Endothelial cell of umbilical vein (primary cell): ENCODE measurements at regions not wholly inside any gene's neighbourhood (a gene's known extent, or its start where the extent isn't known, plus 50 kb on each side); places are given as distances from the start of the nearest gene placed in this dataset.

ENCODE experiments used
- BruUV-seq: library from RNA; stranded (reverse); fragments of 400-500 nt; replicated peaks from 2 replicates; lab custom pipeline; 2021; lab: Mats Ljungman, UMichigan
- CTCF ChIA-PET: fragments of 300-600, 350-600 bp; sonication (Branson Sonifier 250); formaldehyde crosslinking; loops from one replicate; lab custom pipeline; 2021; ENCODE audit warnings: antibody characterized with exemption, inconsistent platforms; lab: Charles Lee
- POLR2A ChIA-PET: fragments of 300-600, 350-600 bp; sonication (Branson Sonifier 250); formaldehyde crosslinking; loops from one replicate; lab custom pipeline; 2021; ENCODE audit warnings: antibody characterized with exemption, inconsistent platforms; lab: Charles Lee
- DNase-seq: peaks from one replicate; pipeline ENCODE4 v3.0.0-alpha.2; 2011; ENCODE audit warnings: low read depth, low spot score
- FAIRE-seq: peaks from 2 replicates; lab custom pipeline; 2011; peaks lifted over from hg19 to GRCh38; lab: Jason Lieb, UNC
- H2AFZ ChIP-seq: 2 replicates; pipeline ENCODE4 v1.6.0; 2012; ENCODE audit warnings: low read depth, low read length, control low read depth, inconsistent platforms
- H3K27ac ChIP-seq: 2 replicates; pipeline ENCODE4 v1.5.1; 2011; ENCODE audit warnings: low read depth, mild to moderate bottlenecking, control low read depth, low read length, moderate library complexity; ENCODE audit not compliant: insufficient read depth
- H3K27me3 ChIP-seq, 2 experiments: 2 replicates each; pipeline versions ENCODE4 v1.6.0 to v1.6.1; 2011; ENCODE audit warnings: low read length in 2 of 2, mixed read lengths in 1 of 2; ENCODE audit not compliant: control insufficient read depth in 2 of 2, insufficient read depth in 2 of 2
- H3K36me3 ChIP-seq, 2 experiments: 2 replicates in 1 of 2; 3 replicates in 1 of 2; pipeline ENCODE4 v1.5.1; 2011; ENCODE audit warnings: low read length in 2 of 2, mild to moderate bottlenecking in 1 of 2, moderate library complexity in 1 of 2; ENCODE audit not compliant: control insufficient read depth in 2 of 2, insufficient read depth in 2 of 2; ENCODE audit errors: extremely low read depth in 1 of 2
- H3K4me1 ChIP-seq: 3 replicates; pipeline ENCODE4 v1.5.1; 2011; ENCODE audit warnings: mild to moderate bottlenecking, low read length; ENCODE audit not compliant: control insufficient read depth, insufficient read depth; ENCODE audit errors: extremely low read depth
- H3K4me2 ChIP-seq: 2 replicates; pipeline ENCODE4 v1.6.1; 2011; ENCODE audit warnings: low read length, control low read depth, mixed read lengths; ENCODE audit not compliant: insufficient read depth
- H3K4me3 ChIP-seq, 3 experiments: fragments of 200-600 bp in 1 of 3; sonication (generic), shearing (Covaris generic) in 1 of 3; replicated peaks in 1 of 3; 2 replicates each; pipeline ENCODE4 v1.5.1; 2011 to 2016; ENCODE audit warnings: control low read depth in 3 of 3, low read length in 3 of 3, mild to moderate bottlenecking in 2 of 3, inconsistent platforms in 1 of 3, low read depth in 1 of 3, moderate library complexity in 1 of 3; ENCODE audit not compliant: insufficient read depth in 1 of 3
- H3K79me2 ChIP-seq: 2 replicates; pipeline ENCODE4 v1.6.0; 2012; ENCODE audit warnings: low read length, inconsistent platforms; ENCODE audit not compliant: control insufficient read depth, insufficient read depth
- H3K9ac ChIP-seq: replicated peaks from 2 replicates; pipeline ENCODE3; 2011; ENCODE audit warnings: low read length, control low read depth; ENCODE audit not compliant: insufficient read depth; ENCODE audit errors: extremely low read depth
- H3K9me1 ChIP-seq: replicated peaks from 3 replicates; pipeline ENCODE4 v1.6.0; 2011; ENCODE audit warnings: mild to moderate bottlenecking, low read length; ENCODE audit not compliant: control insufficient read depth, insufficient read depth; ENCODE audit errors: extremely low read depth
- H3K9me3 ChIP-seq: replicated peaks from 2 replicates; pipeline ENCODE4 v1.5.1; 2012; ENCODE audit warnings: low read length, inconsistent platforms; ENCODE audit not compliant: control insufficient read depth, insufficient read depth
- H4K20me1 ChIP-seq: replicated peaks from 2 replicates; pipeline ENCODE3; 2011; ENCODE audit warnings: mild to moderate bottlenecking, low read length; ENCODE audit not compliant: control insufficient read depth, insufficient read depth; ENCODE audit errors: extremely low read depth
- EZH2 ChIP-seq: IDR thresholded peaks from 2 replicates; pipeline ENCODE4 v1.6.1; 2012; ENCODE audit warnings: borderline replicate concordance, low read depth, mild to moderate bottlenecking, moderate library complexity, low read length, inconsistent platforms; ENCODE audit not compliant: severe bottlenecking
- FOS ChIP-seq: IDR thresholded peaks from 2 replicates; pipeline ENCODE4 v1.6.1; 2011; ENCODE audit warnings: mild to moderate bottlenecking, low read length, moderate library complexity, borderline replicate concordance; ENCODE audit not compliant: insufficient read depth
- GATA2 ChIP-seq: IDR thresholded peaks from 2 replicates; pipeline ENCODE4 v1.7.0; 2011; ENCODE audit warnings: low read depth, mild to moderate bottlenecking, moderate library complexity, mixed read lengths, low read length; ENCODE audit not compliant: insufficient read length, insufficient read depth
- JUN ChIP-seq: IDR thresholded peaks from 2 replicates; pipeline ENCODE4 v1.6.1; 2011; ENCODE audit warnings: borderline replicate concordance, low read depth; ENCODE audit not compliant: insufficient read length, insufficient read depth
- MYC ChIP-seq: IDR thresholded peaks from one replicate; pipeline ENCODE4 v1.6.1; 2011; ENCODE audit warnings: mild to moderate bottlenecking, low read depth, low read length
- POLR2A ChIP-seq: IDR thresholded peaks from 2 replicates; pipeline ENCODE4 v1.6.1; 2012; ENCODE audit warnings: low read depth, mild to moderate bottlenecking, control low read depth, low read length
- POLR2AphosphoS5 ChIP-seq: IDR thresholded peaks from 2 replicates; pipeline ENCODE4 v1.6.1; 2012; ENCODE audit warnings: low read depth, mild to moderate bottlenecking, control low read depth, low read length, moderate library complexity; ENCODE audit not compliant: insufficient read depth
- dilution Hi-C: fragments of 300-500 bp; cut with MboI; formaldehyde crosslinking; loops from one replicate; pipeline ENCODE4 v1.15.0; 2019; ENCODE audit warnings: low sequenced_read_pairs; ENCODE audit not compliant: extremely low pct_ligation_motif_present
- intact Hi-C: fragments of 100-400 bp; cut with micrococcal nuclease; formaldehyde crosslinking; loops from one replicate; pipeline ENCODE4 v1.10.0; 2022
- TF ChIP-seq, protein P1 (sequence below), 2 donors: IDR thresholded peaks; 1 replicate in 1 of 2; 2 replicates in 1 of 2; pipeline ENCODE4 v1.5.1; 2011; ENCODE audit warnings: low read length in 2 of 2, mild to moderate bottlenecking in 2 of 2, moderate library complexity in 2 of 2, control low read depth in 1 of 2, inconsistent platforms in 1 of 2, low read depth in 1 of 2; ENCODE audit not compliant: insufficient read depth in 1 of 2; ENCODE audit errors: extremely low read depth in 1 of 2
- TF ChIP-seq, protein P2 (sequence below): IDR thresholded peaks from 2 replicates; pipeline ENCODE4 v1.6.1; 2011; ENCODE audit not compliant: insufficient read depth, insufficient read length

DNA sequence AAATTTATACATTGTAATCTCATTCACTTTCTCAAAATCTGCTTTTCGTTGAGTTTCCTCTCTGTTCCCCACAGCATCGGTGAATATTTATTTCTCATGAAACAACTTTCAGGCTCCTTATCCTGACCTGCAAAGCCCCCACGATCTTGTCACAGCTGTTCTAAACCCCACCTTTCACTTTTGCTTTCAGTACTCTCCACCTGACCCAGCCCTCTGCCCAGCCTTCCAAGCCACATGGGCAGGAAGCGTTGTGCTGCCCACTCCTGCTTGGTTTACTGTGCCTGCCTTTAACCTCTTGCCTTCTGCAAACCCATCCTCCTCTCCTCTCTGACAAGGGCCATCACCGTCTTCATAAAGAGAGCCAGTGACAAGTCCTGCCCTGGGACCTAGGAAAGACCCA is 262.5 kb downstream of the GALR1 start:
- Histone ChIP-seq H3K36me3 (no peaks in the 10 kb centered on the region), H3K79me2 (no peaks in the 10 kb centered on the region), H3K27ac (no peak overlapping the region), H3K27me3 (no peaks in the 10 kb centered on the region), H3K4me3 (no peak overlapping the region), H3K9me3 (peaks cover 2% of the 10 kb centered on the region), H2AFZ (no peak overlapping the region), H3K9ac (no peak overlapping the region), H4K20me1 (no peaks in the 10 kb centered on the region), H3K4me1 (no peaks in the 10 kb centered on the region), H3K9me1 (no peaks in the 10 kb centered on the region), H3K4me2 (no peak overlapping the region)
- dilution Hi-C loops (no loop called here), intact Hi-C loops (no loop called here)
- TF ChIP-seq POLR2AphosphoS5 = no peak
- TF ChIP-seq, protein P1, sequence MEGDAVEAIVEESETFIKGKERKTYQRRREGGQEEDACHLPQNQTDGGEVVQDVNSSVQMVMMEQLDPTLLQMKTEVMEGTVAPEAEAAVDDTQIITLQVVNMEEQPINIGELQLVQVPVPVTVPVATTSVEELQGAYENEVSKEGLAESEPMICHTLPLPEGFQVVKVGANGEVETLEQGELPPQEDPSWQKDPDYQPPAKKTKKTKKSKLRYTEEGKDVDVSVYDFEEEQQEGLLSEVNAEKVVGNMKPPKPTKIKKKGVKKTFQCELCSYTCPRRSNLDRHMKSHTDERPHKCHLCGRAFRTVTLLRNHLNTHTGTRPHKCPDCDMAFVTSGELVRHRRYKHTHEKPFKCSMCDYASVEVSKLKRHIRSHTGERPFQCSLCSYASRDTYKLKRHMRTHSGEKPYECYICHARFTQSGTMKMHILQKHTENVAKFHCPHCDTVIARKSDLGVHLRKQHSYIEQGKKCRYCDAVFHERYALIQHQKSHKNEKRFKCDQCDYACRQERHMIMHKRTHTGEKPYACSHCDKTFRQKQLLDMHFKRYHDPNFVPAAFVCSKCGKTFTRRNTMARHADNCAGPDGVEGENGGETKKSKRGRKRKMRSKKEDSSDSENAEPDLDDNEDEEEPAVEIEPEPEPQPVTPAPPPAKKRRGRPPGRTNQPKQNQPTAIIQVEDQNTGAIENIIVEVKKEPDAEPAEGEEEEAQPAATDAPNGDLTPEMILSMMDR (IDR thresholded peaks at IDR 0.05; ENCODE audit: extremely low read depth in 1 of 2, insufficient read depth in 1 of 2, low read depth in 1 of 2, low read length in 2 of 2) = no peak
- TF ChIP-seq EZH2 = no peak
- no peak for TF ChIP-seq JUN
- TF ChIP-seq POLR2A = no peak
- TF ChIP-seq, protein P2, sequence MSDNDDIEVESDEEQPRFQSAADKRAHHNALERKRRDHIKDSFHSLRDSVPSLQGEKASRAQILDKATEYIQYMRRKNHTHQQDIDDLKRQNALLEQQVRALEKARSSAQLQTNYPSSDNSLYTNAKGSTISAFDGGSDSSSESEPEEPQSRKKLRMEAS = no peak
- TF ChIP-seq FOS = no peak
- TF ChIP-seq MYC = no peak
- no peak for TF ChIP-seq GATA2
- DNase-seq (no peak), FAIRE-seq (no peak)
- POLR2A ChIA-PET = no interaction called here
- CTCF ChIA-PET = no interaction called here
- BruUV-seq = no TSS peak
